ENCODE measurements at regions not wholly inside any gene's neighbourhood (a gene's known extent, or its start where the extent isn't known, plus 50 kb on each side); places are given as distances from the start of the nearest gene placed in this dataset.
A peak's percentile ranks its signal among the peaks of the same experiment; 100 is the strongest.

DNA sequence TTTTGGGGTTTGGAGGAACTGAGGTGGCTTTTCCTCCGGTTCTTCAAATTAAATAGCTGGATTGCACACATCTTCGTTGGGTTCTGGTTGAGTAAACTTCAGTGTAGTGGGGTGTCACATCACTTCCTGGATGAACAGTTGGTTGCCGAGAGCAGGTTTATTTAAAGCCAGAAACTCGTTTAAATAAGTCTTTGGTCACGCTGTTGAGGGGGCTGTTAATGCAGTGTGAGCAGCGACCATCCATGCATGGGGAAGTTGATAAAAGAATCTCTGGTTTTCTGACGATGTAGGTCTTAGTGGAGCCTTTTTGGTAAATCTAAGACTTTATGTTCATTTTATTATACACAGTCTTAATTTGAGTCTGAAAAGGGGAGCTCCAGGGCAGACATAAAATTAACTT, 351.2 kb upstream of the ARGLU1 start:
- no peak for DNase-seq (ENCODE audit: low read depth, low spot score)
- Histone ChIP-seq H3K27me3 (ENCODE audit: control insufficient read depth, insufficient read depth, low read length) (no peaks in the 10 kb centered on the region), H3K4me3 (ENCODE audit: low read depth, low read length) (no peak overlapping the region), H3K9me3 (ENCODE audit: control insufficient read depth, insufficient read depth, low read length) (no peaks in the 10 kb centered on the region), H3K27ac (ENCODE audit: low read depth, low read length) (no peak overlapping the region)
- CTCF ChIA-PET = interaction anchor here (1.0 to 1.5 kb wide), 8 partner anchors 11 to 205 kb away, joined by 3 to 6 read pairs (median 3); no protein-coding TSS in a partner anchor
- POLR2A ChIA-PET = no interaction called here
- TF ChIP-seq, protein P1, sequence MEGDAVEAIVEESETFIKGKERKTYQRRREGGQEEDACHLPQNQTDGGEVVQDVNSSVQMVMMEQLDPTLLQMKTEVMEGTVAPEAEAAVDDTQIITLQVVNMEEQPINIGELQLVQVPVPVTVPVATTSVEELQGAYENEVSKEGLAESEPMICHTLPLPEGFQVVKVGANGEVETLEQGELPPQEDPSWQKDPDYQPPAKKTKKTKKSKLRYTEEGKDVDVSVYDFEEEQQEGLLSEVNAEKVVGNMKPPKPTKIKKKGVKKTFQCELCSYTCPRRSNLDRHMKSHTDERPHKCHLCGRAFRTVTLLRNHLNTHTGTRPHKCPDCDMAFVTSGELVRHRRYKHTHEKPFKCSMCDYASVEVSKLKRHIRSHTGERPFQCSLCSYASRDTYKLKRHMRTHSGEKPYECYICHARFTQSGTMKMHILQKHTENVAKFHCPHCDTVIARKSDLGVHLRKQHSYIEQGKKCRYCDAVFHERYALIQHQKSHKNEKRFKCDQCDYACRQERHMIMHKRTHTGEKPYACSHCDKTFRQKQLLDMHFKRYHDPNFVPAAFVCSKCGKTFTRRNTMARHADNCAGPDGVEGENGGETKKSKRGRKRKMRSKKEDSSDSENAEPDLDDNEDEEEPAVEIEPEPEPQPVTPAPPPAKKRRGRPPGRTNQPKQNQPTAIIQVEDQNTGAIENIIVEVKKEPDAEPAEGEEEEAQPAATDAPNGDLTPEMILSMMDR (IDR thresholded peaks at IDR 0.05; ENCODE audit: low read depth, low read length) = no peak

DNA sequence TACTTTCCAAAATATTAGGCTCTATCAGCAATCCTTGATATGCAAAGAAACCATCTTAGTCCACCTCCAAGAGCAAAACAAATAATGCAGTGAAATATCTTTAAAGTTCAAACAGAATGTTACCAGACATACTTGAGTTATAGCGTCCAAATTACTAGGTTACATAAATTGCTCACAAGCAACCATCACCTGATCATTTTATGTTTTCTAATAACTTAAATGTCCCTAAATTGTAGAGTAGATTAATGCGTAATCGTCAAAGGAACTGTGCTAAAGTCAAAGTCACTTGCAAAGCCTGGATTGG, 350.6 kb upstream of the ARGLU1 start:
- CTCF ChIA-PET = interaction anchor here (0.5 to 1.2 kb wide), 8 partner anchors 9 to 199 kb away, joined by 3 to 9 read pairs (median 3); no protein-coding TSS in a partner anchor
- H3K27ac ChIP-seq (ENCODE audit: low read depth, low read length) = no peak overlapping the region
- H3K9me3 ChIP-seq (ENCODE audit: control insufficient read depth, insufficient read depth, low read length) = no peaks in the 10 kb centered on the region
- H3K27me3 ChIP-seq (ENCODE audit: control insufficient read depth, insufficient read depth, low read length) = no peaks in the 10 kb centered on the region
- H3K4me3 ChIP-seq (ENCODE audit: low read depth, low read length) = no peak overlapping the region
- POLR2A ChIA-PET = no interaction called here
- DNase-seq (ENCODE audit: low read depth, low spot score) = no peak
- TF ChIP-seq, protein P1 (IDR thresholded peaks at IDR 0.05; ENCODE audit: low read depth, low read length) = no peak

DNA sequence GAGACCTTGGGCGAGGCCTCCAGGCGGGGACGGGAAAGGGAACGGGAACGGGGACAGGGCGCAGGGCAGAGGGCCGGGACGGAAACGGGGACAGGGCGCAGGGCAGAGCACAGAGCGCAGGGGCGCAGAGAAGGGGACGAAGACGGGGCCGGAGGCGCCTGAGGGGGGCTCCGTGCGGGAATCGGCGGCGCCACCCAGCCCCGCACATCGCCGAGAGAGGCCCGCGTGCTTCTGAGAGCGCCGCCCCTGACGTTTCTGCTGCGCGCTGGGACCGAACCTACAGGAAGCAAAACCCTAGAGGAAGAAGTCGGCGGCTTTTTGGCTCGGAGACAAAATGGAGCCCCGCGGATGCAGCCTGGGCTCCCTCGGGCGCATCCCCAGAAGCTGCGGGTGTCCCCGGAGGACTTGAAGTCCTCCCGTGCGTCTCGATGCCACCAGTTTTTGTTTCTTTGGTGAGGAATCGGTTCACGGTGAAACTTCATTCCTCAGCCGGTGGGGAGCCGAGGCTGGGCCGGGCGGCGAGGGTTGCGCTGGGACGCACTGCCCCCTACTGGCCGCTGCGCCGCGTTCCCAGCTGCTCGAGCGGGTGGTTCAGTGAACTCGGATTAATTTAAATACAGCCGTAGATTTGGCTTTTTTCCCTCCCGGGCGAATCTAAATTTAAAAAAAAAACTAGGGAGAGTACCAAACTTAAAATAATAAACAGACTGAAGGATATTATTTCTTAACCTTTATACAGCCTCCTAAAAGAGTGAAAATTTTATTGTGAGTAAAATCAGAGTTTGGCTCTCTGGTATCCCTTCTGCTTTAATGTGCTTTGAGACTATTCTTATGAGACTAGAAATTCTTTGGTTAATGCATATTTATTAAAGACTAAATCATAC, 350.0 kb upstream of the ARGLU1 start:
- DNase-seq (ENCODE audit: low read depth, low spot score) = peak; percentile 27
- CTCF ChIA-PET = interaction anchor here (0.5 to 1.2 kb wide), 12 partner anchors 10 to 662 kb away, joined by 3 to 9 read pairs (median 3); no protein-coding TSS in a partner anchor
- Histone ChIP-seq H3K9me3 (ENCODE audit: control insufficient read depth, insufficient read depth, low read length) (no peaks in the 10 kb centered on the region), H3K27ac (ENCODE audit: low read depth, low read length) (peak overlapping the region; percentile 39), H3K27me3 (ENCODE audit: control insufficient read depth, insufficient read depth, low read length) (no peaks in the 10 kb centered on the region), H3K4me3 (ENCODE audit: low read depth, low read length) (peak overlapping the region; percentile 67)
- POLR2A ChIA-PET = no interaction called here
- TF ChIP-seq, protein P1 (IDR thresholded peaks at IDR 0.05; ENCODE audit: low read depth, low read length) = peak; percentile 94

DNA sequence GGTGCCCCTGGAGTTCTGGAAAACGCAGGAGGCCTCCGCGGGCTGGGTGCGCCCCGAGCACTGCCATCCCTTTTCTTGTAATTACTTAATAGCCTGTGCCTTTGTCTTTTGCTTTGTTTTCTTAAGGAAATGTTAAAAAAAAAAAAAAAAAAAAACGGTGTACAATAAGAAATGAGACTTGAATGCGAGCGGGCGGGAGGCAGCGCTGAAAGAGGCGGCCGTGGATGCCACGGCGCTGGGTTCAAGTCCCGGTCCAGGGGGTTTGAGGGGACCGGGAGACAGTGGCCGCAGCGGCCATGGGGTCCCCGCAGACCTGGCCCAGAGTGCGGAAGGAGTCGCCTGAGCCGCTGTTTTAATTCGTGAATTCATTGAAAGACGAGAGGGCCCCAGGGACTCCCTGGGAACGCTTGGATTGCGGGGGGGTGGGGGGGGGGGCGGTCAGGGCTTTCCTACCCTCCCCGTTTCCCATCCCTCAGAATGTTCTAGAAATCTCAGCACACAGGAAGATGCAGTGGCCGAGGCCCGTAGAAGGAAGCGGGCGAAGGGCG, 349.2 kb upstream of the ARGLU1 start:
- no peak overlapping the region for H3K27ac ChIP-seq (ENCODE audit: low read depth, low read length)
- DNase-seq (ENCODE audit: low read depth, low spot score) = no peak
- ChIA-PET POLR2A (no interaction called here), CTCF (interaction anchor here (0.8 to 1.2 kb wide), 5 partner anchors 10 to 201 kb away, joined by 3 to 9 read pairs (median 4); no protein-coding TSS in a partner anchor)
- H3K9me3 ChIP-seq (ENCODE audit: control insufficient read depth, insufficient read depth, low read length) = no peaks in the 10 kb centered on the region
- H3K4me3 ChIP-seq (ENCODE audit: low read depth, low read length) = no peak overlapping the region; the same call in 1 of the 2 replicates
- TF ChIP-seq, protein P1 (IDR thresholded peaks at IDR 0.05; ENCODE audit: low read depth, low read length) = no peak
- H3K27me3 ChIP-seq (ENCODE audit: control insufficient read depth, insufficient read depth, low read length) = no peaks in the 10 kb centered on the region
